H9 (cell line): ENCODE measurements at regions not wholly inside any gene's neighbourhood (a gene's known extent, or its start where the extent isn't known, plus 50 kb on each side); places are given as distances from the start of the nearest gene placed in this dataset.
A peak's percentile ranks its signal among the peaks of the same experiment; 100 is the strongest.

ENCODE experiments used
- DNase-seq: peaks from one replicate; pipeline ENCODE4 v3.0.0-alpha.2; 2017
- H2AFZ ChIP-seq: one replicate; pipeline ENCODE4 v1.6.1; 2013; ENCODE audit warnings: mild to moderate bottlenecking, low read length, control low read depth, moderate library complexity
- H2AK5ac ChIP-seq: 2 replicates; pipeline ENCODE4 v1.6.1; 2013; ENCODE audit warnings: low read length, control low read depth, mixed read lengths; ENCODE audit not compliant: insufficient read length
- H2BK120ac ChIP-seq: one replicate; pipeline ENCODE4 v1.6.1; 2013; ENCODE audit warnings: low read depth, mild to moderate bottlenecking, low read length, control low read depth, inconsistent platforms; ENCODE audit not compliant: poor library complexity, severe bottlenecking
- H2BK12ac ChIP-seq: 2 replicates; pipeline ENCODE4 v1.6.1; 2013; ENCODE audit warnings: low read length, control low read depth, mixed read lengths, low read depth; ENCODE audit not compliant: insufficient read length
- H2BK15ac ChIP-seq: 2 replicates; pipeline ENCODE4 v1.6.1; 2013; ENCODE audit warnings: low read depth, low read length, control low read depth
- H2BK20ac ChIP-seq: one replicate; pipeline ENCODE4 v1.6.1; 2013; ENCODE audit warnings: low read depth, mild to moderate bottlenecking, low read length, control low read depth, inconsistent platforms; ENCODE audit not compliant: poor library complexity, severe bottlenecking
- H2BK5ac ChIP-seq: 2 replicates; pipeline ENCODE4 v1.6.1; 2013; ENCODE audit warnings: low read length, control low read depth, mixed read lengths; ENCODE audit not compliant: insufficient read length
- H3K14ac ChIP-seq: 2 replicates; pipeline ENCODE4 v1.6.1; 2013; ENCODE audit warnings: low read length, control low read depth; ENCODE audit not compliant: insufficient read depth
- H3K18ac ChIP-seq: 2 replicates; pipeline ENCODE4 v1.6.1; 2013; ENCODE audit warnings: low read depth, mild to moderate bottlenecking, mixed read lengths, low read length, control low read depth; ENCODE audit not compliant: insufficient read length
- H3K23ac ChIP-seq: 2 replicates; pipeline ENCODE4 v1.6.1; 2013; ENCODE audit warnings: low read length, control low read depth, mixed read lengths, low read depth; ENCODE audit not compliant: insufficient read length
- H3K23me2 ChIP-seq: 2 replicates; pipeline ENCODE4 v1.6.1; 2013; ENCODE audit warnings: low read depth, mild to moderate bottlenecking, mixed read lengths, low read length, control low read depth; ENCODE audit not compliant: insufficient read length, poor library complexity, severe bottlenecking
- H3K27ac ChIP-seq: 2 replicates; pipeline ENCODE4 v1.5.1; 2013; ENCODE audit warnings: low read length, control low read depth, mixed read lengths, low read depth; ENCODE audit not compliant: insufficient read length
- H3K27me3 ChIP-seq: 2 replicates; pipeline ENCODE4 v1.6.1; 2013; ENCODE audit warnings: low read length, control low read depth, inconsistent platforms; ENCODE audit not compliant: insufficient read depth
- H3K4ac ChIP-seq: 2 replicates; pipeline ENCODE4 v1.6.1; 2013; ENCODE audit warnings: low read depth, mild to moderate bottlenecking, control low read depth, inconsistent platforms, low read length, moderate library complexity
- H3K4me1 ChIP-seq: 2 replicates; pipeline ENCODE4 v1.6.1; 2013; ENCODE audit warnings: low read length, control low read depth, inconsistent platforms; ENCODE audit not compliant: insufficient read depth
- H3K4me2 ChIP-seq: 2 replicates; pipeline ENCODE4 v1.6.1; 2013; ENCODE audit warnings: low read length, control low read depth, mixed read lengths; ENCODE audit not compliant: insufficient read length, insufficient read depth
- H3K56ac ChIP-seq: 2 replicates; pipeline ENCODE4 v1.6.1; 2013; ENCODE audit warnings: low read depth, mild to moderate bottlenecking, mixed read lengths, low read length, control low read depth; ENCODE audit not compliant: insufficient read length
- H3K79me1 ChIP-seq: 2 replicates; pipeline ENCODE4 v1.6.1; 2013; ENCODE audit warnings: low read depth, mild to moderate bottlenecking, moderate library complexity, low read length, control low read depth, inconsistent platforms; ENCODE audit not compliant: insufficient read depth, poor library complexity, severe bottlenecking
- H3K79me2 ChIP-seq: 2 replicates; pipeline ENCODE4 v1.6.1; 2013; ENCODE audit warnings: low read length, control low read depth, inconsistent platforms; ENCODE audit not compliant: insufficient read depth
- H3K9ac ChIP-seq: 2 replicates; pipeline ENCODE4 v1.6.1; 2013; ENCODE audit warnings: low read length, control low read depth, mixed read lengths; ENCODE audit not compliant: insufficient read length; ENCODE audit errors: extremely low read depth
- H3K9me3 ChIP-seq: one replicate; pipeline ENCODE4 v1.6.1; 2013; ENCODE audit warnings: low read depth, low read length, inconsistent platforms; ENCODE audit not compliant: control insufficient read depth
- H3T11ph ChIP-seq: one replicate; pipeline ENCODE4 v1.6.1; 2013; ENCODE audit warnings: mild to moderate bottlenecking, low read length, control low read depth, inconsistent platforms
- H4K20me1 ChIP-seq: one replicate; pipeline ENCODE4 v1.6.1; 2013; ENCODE audit not compliant: control insufficient read depth, insufficient read length, insufficient read depth
- H4K5ac ChIP-seq: 2 replicates; pipeline ENCODE4 v1.6.1; 2013; ENCODE audit warnings: low read depth, mild to moderate bottlenecking, mixed read lengths, low read length, control low read depth; ENCODE audit not compliant: insufficient read length
- H4K8ac ChIP-seq: replicated peaks from 2 replicates; pipeline ENCODE4 v1.6.1; 2013; ENCODE audit warnings: low read length, control low read depth, mixed read lengths, low read depth; ENCODE audit not compliant: insufficient read length
- H4K91ac ChIP-seq: 2 replicates; pipeline ENCODE4 v1.6.1; 2013; ENCODE audit warnings: low read depth, mild to moderate bottlenecking, moderate library complexity, mixed read lengths, low read length, control low read depth; ENCODE audit not compliant: insufficient read length
- H3K27ac Mint-ChIP-seq, 3 experiments: 2 replicates in 2 of 3; 3 replicates in 1 of 3; pipeline ENCODE4 v1.8.0; 2020 to 2021; ENCODE audit warnings: mixed read lengths in 3 of 3, mild to moderate bottlenecking in 1 of 3, moderate library complexity in 1 of 3
- H3K27me3 Mint-ChIP-seq: 2 replicates; pipeline ENCODE4 v1.8.0; 2021; ENCODE audit warnings: low read depth, mild to moderate bottlenecking, moderate library complexity, mixed read lengths
- H3K36me3 Mint-ChIP-seq, 3 experiments: 2 replicates in 2 of 3; 3 replicates in 1 of 3; pipeline ENCODE4 v1.8.0; 2020 to 2021; ENCODE audit warnings: low read depth in 3 of 3, mixed read lengths in 3 of 3; ENCODE audit not compliant: insufficient read depth in 1 of 3
- H3K4me1 Mint-ChIP-seq, 2 experiments: 2 replicates each; pipeline ENCODE4 v1.8.0; 2020; ENCODE audit warnings: mixed read lengths in 2 of 2
- H3K4me3 Mint-ChIP-seq, 2 experiments: 2 replicates in 1 of 2; 3 replicates in 1 of 2; pipeline ENCODE4 v1.8.0; 2020 to 2021; ENCODE audit warnings: mild to moderate bottlenecking in 2 of 2, mixed read lengths in 2 of 2, moderate library complexity in 1 of 2
- H3K9me3 Mint-ChIP-seq, 2 experiments: 2 replicates in 1 of 2; 3 replicates in 1 of 2; pipeline ENCODE4 v1.8.0; 2020; ENCODE audit warnings: mild to moderate bottlenecking in 2 of 2, mixed read lengths in 2 of 2, moderate library complexity in 1 of 2
- CTCF ChIP-seq: fragments of 200-600 bp; sonication (generic); conservative IDR thresholded peaks from 3 replicates; pipeline ENCODE4 v1.8.0; 2021; ENCODE audit warnings: antibody characterized with exemption, mild to moderate bottlenecking
- WGBS: extraction: QIAGEN DNeasy Blood & Tissue Kit; methylation state at CpG from one replicate; pipeline ENCODE4 v1.1.7; 2013; ENCODE audit warnings: missing lambda C conversion rate, low lambda C conversion rate, mixed read lengths; ENCODE audit not compliant: insufficient read length; ENCODE audit errors: extremely low coverage; 5-methylcytosine and 5-hydroxymethylcytosine counted together

- no peaks in the 10 kb centered on the region for H3K9me3 Mint-ChIP-seq
- no peaks in the 10 kb centered on the region for H3K36me3 Mint-ChIP-seq
- WGBS: no CpG with 5 or more reads among the region's 10 CpGs
- no peak overlapping the region for H2BK120ac ChIP-seq
- H3K4ac ChIP-seq: no peak overlapping the region
- no peak overlapping the region for H2BK5ac ChIP-seq
- no peak overlapping the region for H3K27ac ChIP-seq
- H2BK12ac ChIP-seq: no peak overlapping the region
- H3K4me1 ChIP-seq: peaks cover 4% of the 10 kb centered on the region; the same call in 1 of the 2 replicates
- H3K4me3 Mint-ChIP-seq: peak overlapping the region; percentile 80 to 87; a peak in 4 of 5 replicates
- no peaks in the 10 kb centered on the region for H3K79me1 ChIP-seq
- no peaks in the 10 kb centered on the region for H3K27me3 ChIP-seq
- H3K23me2 ChIP-seq: peaks cover 8% of the 10 kb centered on the region
- no peak overlapping the region for H4K5ac ChIP-seq
- H4K91ac ChIP-seq: no peak overlapping the region
- H3T11ph ChIP-seq: no peak overlapping the region
- H2BK15ac ChIP-seq: no peak overlapping the region
- H3K9ac ChIP-seq: no peak overlapping the region
- no peaks in the 10 kb centered on the region for H3K9me3 ChIP-seq
- H3K14ac ChIP-seq: no peak overlapping the region; the same call in 1 of the 2 replicates
- H2AFZ ChIP-seq: no peak overlapping the region
- H3K27ac Mint-ChIP-seq: no peak overlapping the region
- H4K20me1 ChIP-seq: no peaks in the 10 kb centered on the region
- no peak overlapping the region for H2AK5ac ChIP-seq
- no peak overlapping the region for H3K56ac ChIP-seq
- H3K4me2 ChIP-seq: peak overlapping the region; percentile 84
- TF ChIP-seq CTCF: no peak
- H3K27me3 Mint-ChIP-seq: no peaks in the 10 kb centered on the region; the same call in 1 of the 2 replicates
- no peak for DNase-seq
- no peak overlapping the region for H3K23ac ChIP-seq
- no peak overlapping the region for H2BK20ac ChIP-seq
- H3K79me2 ChIP-seq: no peaks in the 10 kb centered on the region
- peaks cover 14 to 21% of the 10 kb centered on the region in 2 experiments for H3K4me1 Mint-ChIP-seq
- no peak overlapping the region for H4K8ac ChIP-seq
- no peak overlapping the region for H3K18ac ChIP-seq
These were observed 53.5 kb upstream of the CDKN2AIPNL start for GRCh38 chr5:134464988-134465815.
